Natural killer cell (primary cell): ENCODE measurements at regions not wholly inside any gene's neighbourhood (a gene's known extent, or its start where the extent isn't known, plus 50 kb on each side); places are given as distances from the start of the nearest gene placed in this dataset.

Experiments
- ATAC-seq, 3 donors: fragments of 150-1000 bp in 2 of 3; fragments of 200-7000 bp in 1 of 3; cut with Tn5 transposase; 1 replicate in 1 of 3; 2 replicates in 2 of 3; pipeline ENCODE4 v1.10.0; 2021; ENCODE audit warnings: mild to moderate bottlenecking in 2 of 3, moderate library complexity in 2 of 3
- DNase-seq, 2 donors: peaks; one replicate each; pipeline versions ENCODE4 v3.0.0 to v3.0.0-alpha.2; 2013 to 2021; ENCODE audit warnings: mixed read lengths in 1 of 2
- H3K27ac ChIP-seq: one replicate; pipeline ENCODE4 v1.5.1; 2013; ENCODE audit warnings: mild to moderate bottlenecking, low read length
- H3K27me3 ChIP-seq: one replicate; pipeline ENCODE4 v1.6.1; 2013; ENCODE audit warnings: low read length; ENCODE audit not compliant: control insufficient read depth, insufficient read depth
- H3K36me3 ChIP-seq: one replicate; pipeline ENCODE4 v1.6.1; 2013; ENCODE audit warnings: low read length; ENCODE audit not compliant: control insufficient read depth, insufficient read depth
- H3K4me1 ChIP-seq: one replicate; pipeline ENCODE4 v1.6.1; 2013; ENCODE audit warnings: low read length; ENCODE audit not compliant: control insufficient read depth, insufficient read depth
- H3K4me3 ChIP-seq: one replicate; pipeline ENCODE4 v1.5.1; 2013; ENCODE audit warnings: low read length
- H3K9me3 ChIP-seq: one replicate; pipeline ENCODE4 v1.6.1; 2013; ENCODE audit warnings: low read length; ENCODE audit not compliant: control insufficient read depth, insufficient read depth
- H3K27ac Mint-ChIP-seq, 2 donors: one replicate each; pipeline ENCODE4 v1.8.0; 2022; ENCODE audit warnings: mild to moderate bottlenecking in 2 of 2, mixed read lengths in 2 of 2, moderate library complexity in 1 of 2
- H3K27me3 Mint-ChIP-seq, 2 donors: one replicate each; pipeline ENCODE4 v1.8.0; 2022; ENCODE audit warnings: low read depth in 2 of 2, mixed read lengths in 2 of 2
- H3K36me3 Mint-ChIP-seq: one replicate; pipeline ENCODE4 v1.8.0; 2022; ENCODE audit warnings: mixed read lengths
- H3K4me1 Mint-ChIP-seq, 2 donors: one replicate each; pipeline ENCODE4 v1.8.0; 2022; ENCODE audit warnings: mixed read lengths in 2 of 2
- H3K4me3 Mint-ChIP-seq: one replicate; pipeline ENCODE4 v1.8.0; 2022; ENCODE audit warnings: mild to moderate bottlenecking, moderate library complexity, mixed read lengths
- H3K9me3 Mint-ChIP-seq, 2 donors: one replicate each; pipeline ENCODE4 v1.8.0; 2022; ENCODE audit warnings: mixed read lengths in 2 of 2
- CTCF ChIP-seq: fragments of 200-600 bp; IDR thresholded peaks from one replicate; pipeline ENCODE4 v1.8.0; 2022; ENCODE audit warnings: antibody characterized with exemption
- whole genome bisulfite sequencing: methylation state at CpG from one replicate; pipeline ENCODE4 v1.1.7; 2013; ENCODE audit warnings: missing lambda C conversion rate; ENCODE audit not compliant: insufficient coverage; 5-methylcytosine and 5-hydroxymethylcytosine counted together
- intact Hi-C: fragments of 100-400 bp; cut with micrococcal nuclease; formaldehyde crosslinking; loops from one replicate; pipeline ENCODE4 v1.14.2; 2022

GRCh38 chr2:146572598-146572997 lies 1272.2 kb upstream of the ACVR2A start:
- Mint-ChIP-seq H3K27ac (no peak overlapping the region), H3K4me1 (no peaks in the 10 kb centered on the region), H3K27me3 (no peaks in the 10 kb centered on the region), H3K36me3 (no peaks in the 10 kb centered on the region), H3K4me3 (no peak overlapping the region), H3K9me3 (peaks cover 2 to 5% of the 10 kb centered on the region in 2 donors)
- Histone ChIP-seq H3K9me3 (no peaks in the 10 kb centered on the region), H3K27ac (no peak overlapping the region), H3K4me3 (no peak overlapping the region), H3K27me3 (no peaks in the 10 kb centered on the region), H3K4me1 (no peaks in the 10 kb centered on the region), H3K36me3 (no peaks in the 10 kb centered on the region)
- no peak for TF ChIP-seq CTCF
- DNase-seq (no peak), ATAC-seq (no peak)
- 85% methylated on average over 1 of the region's 1 CpG for WGBS
- intact Hi-C loops: no loop called here

DNA sequence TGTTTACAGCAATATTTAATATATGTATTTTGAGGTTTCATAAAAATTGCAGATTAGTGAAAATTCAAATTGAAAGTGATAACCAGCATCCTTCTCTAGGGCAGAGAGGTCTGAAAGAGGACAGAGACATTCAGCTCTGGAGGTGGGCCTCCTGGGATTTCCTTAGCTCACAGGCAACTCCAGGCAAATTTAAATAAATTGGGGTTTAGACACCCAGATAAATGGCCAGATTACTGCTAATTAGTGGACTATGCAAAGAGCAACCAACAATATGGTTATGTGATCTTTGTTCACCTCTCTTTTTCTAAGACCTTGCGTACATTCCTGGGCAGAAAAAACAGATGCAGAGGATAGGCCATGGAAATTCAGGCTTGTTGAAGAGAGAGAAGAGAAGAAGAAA lies 1282.8 kb upstream of the ACVR2A start:
- WGBS: 100% methylated on average over 1 of the region's 1 CpG
- H3K9me3 ChIP-seq: no peaks in the 10 kb centered on the region
- ATAC-seq (no peak), DNase-seq (no peak)
- Mint-ChIP-seq H3K4me3 (no peak overlapping the region), H3K4me1 (no peaks in the 10 kb centered on the region), H3K36me3 (no peaks in the 10 kb centered on the region), H3K27ac (no peak overlapping the region), H3K27me3 (no peaks in the 10 kb centered on the region), H3K9me3 (peaks cover 6 to 8% of the 10 kb centered on the region in 2 donors)
- no peaks in the 10 kb centered on the region for H3K36me3 ChIP-seq
- H3K4me3 ChIP-seq: no peak overlapping the region
- intact Hi-C loops: no loop called here
- no peak for TF ChIP-seq CTCF
- no peaks in the 10 kb centered on the region for H3K4me1 ChIP-seq
- no peak overlapping the region for H3K27ac ChIP-seq
- H3K27me3 ChIP-seq: no peaks in the 10 kb centered on the region

GRCh38 chr2:146547236-146547635 lies 1297.6 kb upstream of the ACVR2A start:
- no peak overlapping the region for H3K27ac Mint-ChIP-seq

More at GRCh38 chr2:146547236-146547635, 1297.6 kb upstream of the ACVR2A start:
- Histone ChIP-seq H3K27me3 (no peaks in the 10 kb centered on the region), H3K4me3 (no peak overlapping the region), H3K9me3 (no peaks in the 10 kb centered on the region), H3K36me3 (no peaks in the 10 kb centered on the region), H3K27ac (no peak overlapping the region), H3K4me1 (no peaks in the 10 kb centered on the region)
- Mint-ChIP-seq H3K9me3 (peaks cover 4 to 10% of the 10 kb centered on the region in 2 donors), H3K36me3 (no peaks in the 10 kb centered on the region), H3K4me1 (no peaks in the 10 kb centered on the region), H3K4me3 (no peak overlapping the region), H3K27me3 (no peaks in the 10 kb centered on the region)
- ATAC-seq: no peak
- DNase-seq: no peak
- WGBS: 83% methylated on average over 6 of the region's 6 CpGs
- intact Hi-C loops: no loop called here
- TF ChIP-seq CTCF: no peak
